GM12864 (cell line): ENCODE measurements at regions not wholly inside any gene's neighbourhood (a gene's known extent, or its start where the extent isn't known, plus 50 kb on each side); places are given as distances from the start of the nearest gene placed in this dataset.

Experiments used
- DNase-seq: peaks from one replicate; pipeline ENCODE4 v3.0.0-alpha.2; 2011; ENCODE audit warnings: low read depth
- H3K4me3 ChIP-seq: 2 replicates; pipeline ENCODE4 v1.5.1; 2011; ENCODE audit warnings: mild to moderate bottlenecking, low read depth, low read length, control low read depth
- CTCF ChIP-seq: IDR thresholded peaks from 2 replicates; pipeline ENCODE4 v1.5.1; 2011; ENCODE audit warnings: low read depth, mild to moderate bottlenecking, moderate library complexity, low read length, control low read depth, inconsistent platforms; ENCODE audit errors: missing control alignments

DNA sequence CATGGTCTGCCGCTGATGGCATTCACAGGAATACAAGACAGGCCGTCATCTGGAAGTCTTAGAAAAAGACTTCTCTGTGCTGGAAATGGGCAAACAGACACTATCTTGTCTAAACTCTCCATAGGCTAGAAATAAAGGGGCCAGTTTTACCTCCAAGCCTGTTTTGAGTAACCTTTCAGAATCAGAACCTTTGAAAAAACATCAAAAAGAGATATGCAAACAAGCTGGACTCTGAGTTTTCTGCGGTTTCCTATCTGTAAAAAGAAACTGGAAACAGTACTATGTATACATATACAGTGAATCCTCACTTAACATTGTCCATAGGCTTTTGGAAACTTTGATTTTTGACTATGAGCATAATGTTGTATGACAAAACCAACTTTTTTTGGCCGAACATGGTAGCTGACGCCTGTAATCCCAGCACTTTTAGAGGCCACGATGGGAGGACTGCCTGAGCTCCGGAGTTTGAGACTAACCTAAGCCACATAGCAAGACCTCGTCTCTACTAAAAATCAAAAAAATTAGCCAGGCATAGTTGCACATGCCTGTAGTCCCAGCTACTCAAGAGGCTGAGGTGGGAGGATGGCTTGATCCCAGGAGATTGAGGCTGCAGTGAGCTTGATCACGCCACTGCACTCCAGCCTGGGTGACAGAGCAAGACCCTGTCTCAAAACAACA, 92.9 kb upstream of the MAX start:
- peak; percentile 83 for DNase-seq
- H3K4me3 ChIP-seq = peak overlapping the region; percentile 19
- no peak for TF ChIP-seq CTCF

GRCh38 chr14:65198346-65198745, 96.0 kb upstream of the MAX start:
- no peak for TF ChIP-seq CTCF

DNA sequence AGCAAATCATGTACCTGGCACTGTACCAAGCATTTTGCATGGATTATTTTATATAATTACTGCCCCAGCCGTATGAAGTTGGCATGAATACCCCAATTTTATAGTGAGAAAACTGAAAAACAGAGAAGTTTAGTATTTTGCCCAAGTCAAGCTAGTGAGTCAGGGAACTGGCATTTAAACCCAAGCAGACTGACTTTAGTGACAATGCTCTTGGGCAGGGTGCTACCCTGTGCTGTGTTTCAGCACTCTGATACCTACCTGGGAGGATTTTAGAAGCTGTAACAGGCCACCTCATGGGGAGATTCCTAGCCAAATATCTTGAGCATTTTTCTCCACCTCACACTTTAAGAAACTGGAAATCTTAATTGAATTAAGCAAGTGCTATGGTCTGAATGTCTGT, 98.1 kb upstream of the MAX start:
- no peak for DNase-seq
- no peak overlapping the region for H3K4me3 ChIP-seq
- no peak for TF ChIP-seq CTCF

More at GRCh38 chr14:65198346-65198745, 96.0 kb upstream of the MAX start:
- no peak for DNase-seq
- no peak overlapping the region for H3K4me3 ChIP-seq

DNA sequence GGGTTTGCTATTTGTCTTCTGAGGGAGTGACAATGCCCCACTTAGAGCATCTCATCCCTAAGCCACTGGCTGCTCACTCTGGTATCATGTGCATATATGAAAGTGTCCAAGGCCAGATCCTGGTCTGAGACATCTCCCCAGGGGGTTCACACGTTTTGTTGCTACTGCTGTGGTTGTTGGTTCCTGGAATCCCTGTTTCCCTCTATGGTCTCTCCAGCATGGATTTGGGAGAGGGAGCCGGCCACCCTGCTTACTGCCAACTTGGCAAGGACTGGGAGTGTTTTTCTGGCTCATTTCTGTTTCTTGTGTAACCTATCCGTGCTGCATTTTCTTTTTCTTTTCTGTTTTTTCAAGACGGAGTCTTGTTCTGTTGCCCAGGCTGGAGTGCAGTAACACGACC, 101.3 kb upstream of the MAX start:
- DNase-seq = no peak
- TF ChIP-seq CTCF = no peak
- H3K4me3 ChIP-seq = no peak overlapping the region

GRCh38 chr14:65204056-65204455, 101.7 kb upstream of the MAX start:
- no peak for TF ChIP-seq CTCF
- DNase-seq = no peak
- H3K4me3 ChIP-seq = no peak overlapping the region

- no peak for TF ChIP-seq CTCF
- no peak for DNase-seq
- no peak overlapping the region for H3K4me3 ChIP-seq
Measured at GRCh38 chr14:65206078-65206447, 103.7 kb upstream of the MAX start.

GRCh38 chr14:65206448-65207096, 104.3 kb upstream of the MAX start:
- peak overlapping the region; percentile 9; the same call in 1 of the 2 replicates for H3K4me3 ChIP-seq
- peak; percentile 91 for DNase-seq
- TF ChIP-seq CTCF = no peak
